Central memory CD8-positive, alpha-beta T cell (primary cell): ENCODE measurements at regions not wholly inside any gene's neighbourhood (a gene's known extent, or its start where the extent isn't known, plus 50 kb on each side); places are given as distances from the start of the nearest gene placed in this dataset.

Experiments
- ATAC-seq: fragments of 150-1000 bp; cut with Tn5 transposase; replicated peaks from 2 replicates; pipeline ENCODE4 v1.10.0; 2022; ENCODE audit warnings: mild to moderate bottlenecking, moderate FRiP score, moderate number of reproducible peaks; ENCODE audit not compliant: poor library complexity, severe bottlenecking; ENCODE audit errors: extremely low read depth
- DNase-seq, 2 donors: peaks; one replicate each; pipeline ENCODE4 v3.0.0; 2021; ENCODE audit warnings: low spot score in 2 of 2
- H3K27ac Mint-ChIP-seq: one replicate; pipeline ENCODE4 v1.8.0; 2022; ENCODE audit warnings: low read depth, mild to moderate bottlenecking, moderate library complexity, mixed read lengths
- H3K27me3 Mint-ChIP-seq: one replicate; pipeline ENCODE4 v1.8.0; 2022; ENCODE audit warnings: mixed read lengths
- H3K36me3 Mint-ChIP-seq: one replicate; pipeline ENCODE4 v1.8.0; 2022; ENCODE audit warnings: mild to moderate bottlenecking, moderate library complexity, mixed read lengths; ENCODE audit not compliant: insufficient read depth
- H3K4me1 Mint-ChIP-seq: one replicate; pipeline ENCODE4 v1.8.0; 2022; ENCODE audit warnings: mixed read lengths
- H3K4me3 Mint-ChIP-seq: one replicate; pipeline ENCODE4 v1.8.0; 2022; ENCODE audit warnings: mild to moderate bottlenecking, moderate library complexity, mixed read lengths
- H3K9me3 Mint-ChIP-seq: one replicate; pipeline ENCODE4 v1.8.0; 2022; ENCODE audit warnings: mixed read lengths

GRCh38 chr9:27717991-27718390 is 144.7 kb upstream of the C9orf72 start:
- no peak for ATAC-seq
- Mint-ChIP-seq H3K36me3 (no peaks in the 10 kb centered on the region), H3K4me1 (no peaks in the 10 kb centered on the region)

GRCh38 chr9:27719711-27720110 is 146.4 kb upstream of the C9orf72 start:
- Mint-ChIP-seq H3K4me1 (no peaks in the 10 kb centered on the region), H3K27me3 (peaks cover 10% of the 10 kb centered on the region), H3K4me3 (no peak overlapping the region), H3K27ac (no peak overlapping the region), H3K36me3 (no peaks in the 10 kb centered on the region), H3K9me3 (no peaks in the 10 kb centered on the region)
- no peak for ATAC-seq
- no peak for DNase-seq

More at GRCh38 chr9:27717991-27718390, 144.7 kb upstream of the C9orf72 start:
- H3K27me3 Mint-ChIP-seq: peaks cover 10% of the 10 kb centered on the region
- H3K4me3 Mint-ChIP-seq: no peak overlapping the region
- no peak for DNase-seq
- no peaks in the 10 kb centered on the region for H3K9me3 Mint-ChIP-seq
- H3K27ac Mint-ChIP-seq: no peak overlapping the region

DNA sequence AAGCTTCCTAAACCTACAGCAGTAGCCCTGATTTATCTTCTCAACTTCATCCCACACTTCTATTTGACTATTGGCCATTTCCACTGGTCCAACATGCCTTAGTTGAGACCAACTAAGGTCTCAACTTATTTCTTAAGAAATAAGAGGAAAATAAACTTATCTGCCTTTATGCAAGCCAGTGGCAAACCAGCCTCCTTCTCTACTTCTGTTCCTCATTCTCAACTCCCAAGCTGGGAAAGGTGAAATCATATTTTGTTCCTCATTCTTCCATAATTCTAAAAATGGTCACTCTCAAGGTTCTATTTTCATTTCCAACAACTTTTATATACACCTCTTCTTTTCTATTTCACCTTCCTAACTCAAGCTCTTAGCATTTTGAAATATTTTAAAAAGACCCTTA is 149.6 kb upstream of the C9orf72 start:
- Mint-ChIP-seq H3K27me3 (no peaks in the 10 kb centered on the region), H3K4me1 (no peaks in the 10 kb centered on the region), H3K27ac (no peak overlapping the region), H3K9me3 (no peaks in the 10 kb centered on the region), H3K36me3 (no peaks in the 10 kb centered on the region), H3K4me3 (no peak overlapping the region)
- ATAC-seq: no peak
- DNase-seq: no peak

- H3K4me3 Mint-ChIP-seq: no peak overlapping the region
- ATAC-seq (no peak), DNase-seq (no peak)
- H3K4me1 Mint-ChIP-seq: no peaks in the 10 kb centered on the region
- H3K27me3 Mint-ChIP-seq: no peaks in the 10 kb centered on the region
- no peaks in the 10 kb centered on the region for H3K9me3 Mint-ChIP-seq
- no peaks in the 10 kb centered on the region for H3K36me3 Mint-ChIP-seq
- H3K27ac Mint-ChIP-seq: no peak overlapping the region
These were observed 153.2 kb upstream of the C9orf72 start for GRCh38 chr9:27726244-27727081.

GRCh38 chr9:27732494-27732893 is 159.2 kb upstream of the C9orf72 start:
- Mint-ChIP-seq H3K4me3 (no peak overlapping the region), H3K36me3 (no peaks in the 10 kb centered on the region), H3K4me1 (no peaks in the 10 kb centered on the region), H3K9me3 (peaks cover 13% of the 10 kb centered on the region), H3K27ac (no peak overlapping the region), H3K27me3 (no peaks in the 10 kb centered on the region)
- ATAC-seq: no peak
- DNase-seq: no peak

DNA sequence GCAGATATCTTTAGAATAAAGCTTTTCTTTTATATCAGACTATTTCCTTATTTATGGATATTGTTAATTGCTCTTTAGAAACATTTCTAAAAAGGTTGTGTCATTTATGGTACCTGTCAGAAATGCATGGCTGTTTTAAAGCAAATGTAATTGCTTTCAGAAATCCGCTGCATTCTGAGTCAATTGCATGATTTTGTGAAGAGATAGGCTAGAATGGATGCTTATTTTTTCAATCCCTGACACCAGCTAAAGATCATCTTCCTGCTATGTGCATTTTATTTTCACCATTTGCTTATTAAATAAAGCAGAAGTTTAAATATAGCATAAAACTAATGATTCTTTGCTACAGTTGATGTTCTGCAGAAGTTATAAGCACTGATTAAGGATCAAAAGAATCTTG is 170.2 kb upstream of the C9orf72 start:
- ATAC-seq (no peak), DNase-seq (no peak)
- H3K27me3 Mint-ChIP-seq: peaks cover 9% of the 10 kb centered on the region
- H3K4me1 Mint-ChIP-seq: no peaks in the 10 kb centered on the region
- no peak overlapping the region for H3K27ac Mint-ChIP-seq
- peaks cover 10% of the 10 kb centered on the region for H3K9me3 Mint-ChIP-seq
- no peaks in the 10 kb centered on the region for H3K36me3 Mint-ChIP-seq
- H3K4me3 Mint-ChIP-seq: no peak overlapping the region

DNA sequence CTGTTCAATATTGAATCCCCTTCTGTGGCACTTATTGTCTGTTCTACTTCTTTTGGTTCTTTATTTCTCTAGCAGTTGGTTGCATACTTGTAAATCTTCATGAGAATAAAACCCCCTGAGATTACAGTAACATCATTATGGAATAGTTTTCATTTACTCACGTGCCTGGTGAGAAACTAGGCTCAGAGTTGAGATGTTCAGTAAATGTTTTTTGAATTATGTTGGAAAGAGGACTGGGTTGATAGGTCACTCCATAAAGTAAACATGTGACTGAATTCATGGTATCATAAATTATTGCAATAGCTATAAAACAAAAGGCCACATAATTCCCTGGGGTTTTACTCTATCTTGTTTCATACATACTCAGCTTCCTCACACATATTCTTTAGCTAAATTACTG is 174.2 kb upstream of the C9orf72 start:
- no peaks in the 10 kb centered on the region for H3K36me3 Mint-ChIP-seq
- H3K27me3 Mint-ChIP-seq: peaks cover 7% of the 10 kb centered on the region
- H3K4me1 Mint-ChIP-seq: no peaks in the 10 kb centered on the region
- peaks cover 4% of the 10 kb centered on the region for H3K9me3 Mint-ChIP-seq
- DNase-seq: no peak
- no peak overlapping the region for H3K4me3 Mint-ChIP-seq
- ATAC-seq: no peak
- no peak overlapping the region for H3K27ac Mint-ChIP-seq

DNA sequence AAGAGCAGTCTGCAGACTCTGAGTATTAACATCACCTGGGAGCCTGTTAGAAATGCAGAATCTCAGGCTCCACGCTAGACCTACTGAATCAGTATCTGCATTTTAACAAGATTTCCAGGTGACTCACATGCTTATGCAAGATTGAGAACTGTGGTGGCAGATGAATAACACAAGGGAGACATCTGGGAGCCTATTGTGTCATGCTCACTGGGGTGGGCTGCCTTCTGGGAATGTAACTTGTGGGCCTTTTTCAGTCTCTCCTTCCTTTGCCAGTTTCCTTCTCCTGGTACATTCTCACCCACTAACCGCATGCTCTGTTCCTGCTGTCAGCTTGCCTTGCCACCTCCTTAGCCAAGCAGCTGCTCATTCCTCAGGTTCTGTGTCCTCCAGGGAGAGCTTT is 176.6 kb upstream of the C9orf72 start:
- DNase-seq (no peak), ATAC-seq (no peak)
- Mint-ChIP-seq H3K27me3 (no peaks in the 10 kb centered on the region), H3K36me3 (no peaks in the 10 kb centered on the region), H3K9me3 (no peaks in the 10 kb centered on the region), H3K4me1 (no peaks in the 10 kb centered on the region), H3K4me3 (no peak overlapping the region), H3K27ac (no peak overlapping the region)

DNA sequence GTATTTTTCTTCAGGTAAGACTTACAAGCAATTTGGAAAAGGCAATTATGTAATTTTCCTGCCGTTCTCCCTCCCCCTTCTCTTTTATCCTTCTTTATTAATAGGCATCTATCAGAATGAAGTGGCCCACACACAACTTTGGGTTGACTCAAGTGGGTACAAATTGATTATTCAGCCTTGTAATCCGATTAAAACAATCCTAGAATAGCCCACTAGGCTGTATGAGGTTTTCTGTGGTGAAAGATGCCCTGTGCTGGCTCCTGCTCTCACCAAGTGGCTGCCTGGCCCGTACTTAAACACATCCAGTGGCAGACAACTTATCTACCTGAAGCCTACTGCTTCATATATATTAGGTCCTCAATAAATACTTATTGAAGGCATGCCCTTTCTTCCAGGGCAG is 177.3 kb upstream of the C9orf72 start:
- Mint-ChIP-seq H3K36me3 (no peaks in the 10 kb centered on the region), H3K27ac (no peak overlapping the region), H3K9me3 (no peaks in the 10 kb centered on the region), H3K27me3 (no peaks in the 10 kb centered on the region), H3K4me1 (no peaks in the 10 kb centered on the region), H3K4me3 (no peak overlapping the region)
- no peak for ATAC-seq
- DNase-seq: no peak

DNA sequence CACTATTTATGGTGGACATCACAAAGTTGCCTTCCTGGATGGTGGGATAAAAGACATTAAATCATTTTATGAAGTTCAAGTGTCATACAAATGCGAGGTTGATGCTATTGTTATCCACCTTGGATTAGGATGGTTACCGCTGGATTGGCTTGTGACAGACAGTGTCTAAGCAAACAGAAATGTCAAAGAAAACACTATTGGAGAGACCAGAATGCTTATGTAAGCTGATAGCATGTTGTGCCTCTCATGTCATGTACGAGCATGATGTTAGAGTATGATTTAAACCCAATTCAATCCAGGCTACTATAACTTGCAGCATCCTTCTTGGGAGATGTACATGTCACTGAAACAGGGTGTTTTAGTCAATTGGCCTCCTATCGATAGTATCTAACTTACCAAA is 178.8 kb upstream of the C9orf72 start:
- DNase-seq: no peak
- H3K4me3 Mint-ChIP-seq: no peak overlapping the region
- H3K4me1 Mint-ChIP-seq: no peaks in the 10 kb centered on the region
- no peak for ATAC-seq
- H3K27me3 Mint-ChIP-seq: no peaks in the 10 kb centered on the region
- no peaks in the 10 kb centered on the region for H3K36me3 Mint-ChIP-seq
- peaks cover 5% of the 10 kb centered on the region for H3K9me3 Mint-ChIP-seq
- H3K27ac Mint-ChIP-seq: no peak overlapping the region

- DNase-seq: no peak
- no peak overlapping the region for H3K4me3 Mint-ChIP-seq
- H3K36me3 Mint-ChIP-seq: no peaks in the 10 kb centered on the region
- H3K27me3 Mint-ChIP-seq: no peaks in the 10 kb centered on the region
- peaks cover 5% of the 10 kb centered on the region for H3K9me3 Mint-ChIP-seq
- no peak for ATAC-seq
- H3K27ac Mint-ChIP-seq: no peak overlapping the region
- no peaks in the 10 kb centered on the region for H3K4me1 Mint-ChIP-seq
These were observed 182.6 kb upstream of the C9orf72 start for GRCh38 chr9:27755846-27756245.

DNA sequence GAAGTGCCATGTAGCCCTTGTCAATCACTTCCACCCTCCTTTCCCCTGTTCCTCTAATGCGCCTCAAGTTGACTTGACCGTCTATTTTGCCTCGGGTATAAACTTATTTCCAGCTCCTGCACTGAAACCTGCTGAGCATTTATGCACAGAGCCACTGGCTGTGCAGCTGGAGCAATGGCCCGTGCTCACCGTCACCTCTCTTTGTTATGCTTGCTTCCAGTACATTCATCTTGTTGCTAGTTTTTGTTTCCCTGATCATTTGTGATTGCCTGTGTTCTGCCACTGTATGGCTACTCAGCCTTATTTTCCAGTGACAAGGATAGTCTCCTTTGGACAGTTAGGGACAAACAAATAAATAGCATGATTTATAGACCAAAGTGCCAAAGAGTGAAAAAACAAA is 183.1 kb upstream of the C9orf72 start:
- no peak for DNase-seq
- Mint-ChIP-seq H3K27me3 (no peaks in the 10 kb centered on the region), H3K4me3 (no peak overlapping the region), H3K27ac (no peak overlapping the region), H3K9me3 (peaks cover 5% of the 10 kb centered on the region), H3K4me1 (no peaks in the 10 kb centered on the region), H3K36me3 (no peaks in the 10 kb centered on the region)
- ATAC-seq: no peak

DNA sequence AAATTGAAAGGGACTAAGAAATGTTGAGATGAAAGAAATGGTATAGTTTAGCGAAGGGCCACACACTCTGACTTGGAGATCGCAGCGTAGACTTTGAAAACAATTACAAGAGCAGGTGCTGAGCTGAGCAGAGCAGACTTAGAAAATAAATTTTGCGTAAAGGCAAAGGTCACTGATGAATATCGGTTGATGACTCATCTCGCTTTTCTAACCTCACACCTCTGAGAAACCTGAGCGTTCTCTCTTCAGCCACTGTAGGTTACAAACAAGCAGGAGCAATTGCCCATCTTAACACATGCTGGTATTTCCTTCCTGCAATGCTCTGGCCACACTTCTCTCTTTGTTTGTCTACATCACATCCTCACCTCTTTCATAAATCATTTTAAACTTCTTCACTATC is 190.6 kb upstream of the C9orf72 start:
- DNase-seq: no peak
- no peaks in the 10 kb centered on the region for H3K27me3 Mint-ChIP-seq
- no peak overlapping the region for H3K27ac Mint-ChIP-seq
- no peak for ATAC-seq
- no peak overlapping the region for H3K4me3 Mint-ChIP-seq
- no peaks in the 10 kb centered on the region for H3K9me3 Mint-ChIP-seq
- no peaks in the 10 kb centered on the region for H3K4me1 Mint-ChIP-seq
- H3K36me3 Mint-ChIP-seq: no peaks in the 10 kb centered on the region
